HCT116 (cell line): ENCODE measurements at regions not wholly inside any gene's neighbourhood (a gene's known extent, or its start where the extent isn't known, plus 50 kb on each side); places are given as distances from the start of the nearest gene placed in this dataset.

Source experiments
- ATAC-seq: fragments of 200-7000 bp; cut with Tn5 transposase; 2 replicates; pipeline ENCODE4 v1.9.1; 2020; ENCODE audit warnings: mild to moderate bottlenecking, moderate library complexity
- BruUV-seq: library from RNA; stranded (reverse); fragments of 400-500 nt; replicated peaks from 2 replicates; lab custom pipeline; 2021; lab: Mats Ljungman, UMichigan
- CTCF ChIA-PET: fragments of 300-600 bp; sonication (Branson Sonifier 250); formaldehyde crosslinking; loops from one replicate; lab custom pipeline; 2021; ENCODE audit warnings: antibody characterized with exemption; lab: Charles Lee
- POLR2A ChIA-PET: fragments of 300-600, 350-600 bp; sonication (Branson Sonifier 250); formaldehyde crosslinking; loops from one replicate; lab custom pipeline; 2021; ENCODE audit warnings: antibody characterized with exemption; lab: Charles Lee
- RAD21 ChIA-PET, 2 experiments: fragments of 300-600 bp; sonication (Branson Sonifier 250); formaldehyde crosslinking; loops; one replicate each; lab custom pipeline; 2023; ENCODE audit warnings: low total read pairs in 2 of 2; ENCODE audit not compliant: uncharacterized antibody in 2 of 2, unreplicated experiment in 2 of 2, low non-redundant PET in 1 of 2; lab: Charles Lee
- DNase-seq: peaks from one replicate; pipeline ENCODE4 v3.0.0-alpha.2; 2010; ENCODE audit warnings: low read depth, low spot score
- H2AFZ ChIP-seq: fragments of 200-600 bp; shearing (Covaris generic), sonication (generic); 2 replicates; pipeline ENCODE4 v1.6.1; 2017; ENCODE audit warnings: low read depth, mixed run types, mixed read lengths, antibody characterized with exemption, low read length; ENCODE audit not compliant: poor library complexity, severe bottlenecking
- H3K27ac ChIP-seq: 2 replicates; pipeline ENCODE4 v1.5.1; 2012; ENCODE audit warnings: low read depth, low read length
- H3K27me3 ChIP-seq: fragments of 200-600 bp; sonication (generic); 2 replicates; pipeline ENCODE4 v1.6.1; 2016; ENCODE audit warnings: mixed run types, low read length, mixed read lengths; ENCODE audit not compliant: insufficient read depth
- H3K36me3 ChIP-seq, 2 experiments: fragments of 200-500 bp in 1 of 2; fragments of 200-600 bp in 1 of 2; sonication (Bioruptor generic) in 1 of 2; sonication (generic) in 1 of 2; 2 replicates each; pipeline versions ENCODE4 v1.5.1 to v1.6.1; 2014 to 2016; ENCODE audit warnings: low read length in 2 of 2, inconsistent platforms in 1 of 2, mixed read lengths in 1 of 2, mixed run types in 1 of 2; ENCODE audit not compliant: insufficient read depth in 2 of 2, control insufficient read depth in 1 of 2
- H3K4me1 ChIP-seq, 2 experiments: fragments of 200-600 bp in 1 of 2; sonication (generic) in 1 of 2; 2 replicates each; pipeline versions ENCODE4 v1.5.1 to v1.6.1; 2012 to 2017; ENCODE audit warnings: low read length in 2 of 2, inconsistent platforms in 1 of 2, mild to moderate bottlenecking in 1 of 2, mixed read lengths in 1 of 2, mixed run types in 1 of 2, moderate library complexity in 1 of 2; ENCODE audit not compliant: insufficient read depth in 2 of 2, control insufficient read depth in 1 of 2
- H3K4me2 ChIP-seq: fragments of 200-600 bp; sonication (generic); 2 replicates; pipeline ENCODE4 v1.6.1; 2017; ENCODE audit warnings: mixed run types, low read length, mixed read lengths
- H3K4me3 ChIP-seq, 2 experiments: fragments of 200-600 bp in 1 of 2; sonication (generic) in 1 of 2; replicated peaks in 1 of 2; 2 replicates each; pipeline ENCODE4 v1.5.1; 2011 to 2016; ENCODE audit warnings: low read length in 2 of 2, control low read depth in 1 of 2, low read depth in 1 of 2, mild to moderate bottlenecking in 1 of 2, mixed read lengths in 1 of 2, mixed run types in 1 of 2
- H3K79me2 ChIP-seq: fragments of 200-600 bp; sonication (generic); 2 replicates; pipeline ENCODE4 v1.6.1; 2017; ENCODE audit warnings: mild to moderate bottlenecking, mixed run types, low read length, moderate library complexity, mixed read lengths; ENCODE audit not compliant: insufficient read depth
- H3K9ac ChIP-seq: fragments of 200-600 bp; sonication (generic); 2 replicates; pipeline ENCODE4 v1.6.1; 2016; ENCODE audit warnings: low read length, mixed read lengths
- H3K9me2 ChIP-seq: fragments of 200-600 bp; sonication (generic), shearing (Covaris generic); 2 replicates; pipeline ENCODE4 v1.6.1; 2017; ENCODE audit warnings: mixed run types, mild to moderate bottlenecking, moderate library complexity; ENCODE audit not compliant: insufficient read depth
- H3K9me3 ChIP-seq, 2 experiments: fragments of 200-500 bp in 1 of 2; fragments of 200-600 bp in 1 of 2; sonication (Bioruptor generic) in 1 of 2; sonication (generic) in 1 of 2; 2 replicates each; pipeline ENCODE4 v1.6.1; 2014 to 2017; ENCODE audit warnings: low read length in 2 of 2, mixed read lengths in 2 of 2, inconsistent platforms in 1 of 2, low read depth in 1 of 2, mild to moderate bottlenecking in 1 of 2, mixed run types in 1 of 2, moderate library complexity in 1 of 2; ENCODE audit not compliant: control insufficient read depth in 1 of 2, insufficient read depth in 1 of 2
- H4K20me1 ChIP-seq: fragments of 200-600 bp; sonication (generic), shearing (Covaris generic); 2 replicates; pipeline ENCODE4 v1.6.1; 2017; ENCODE audit warnings: mixed run types, mild to moderate bottlenecking, moderate library complexity; ENCODE audit not compliant: insufficient read depth
- CBX3 ChIP-seq: IDR thresholded peaks from 2 replicates; pipeline ENCODE4 v1.6.1; 2012; ENCODE audit warnings: low read depth
- CEBPB ChIP-seq: IDR thresholded peaks from 2 replicates; pipeline ENCODE4 v1.6.1; 2012; ENCODE audit warnings: low read depth
- EGR1 ChIP-seq: IDR thresholded peaks from 2 replicates; pipeline ENCODE4 v1.6.1; 2012; ENCODE audit warnings: low read depth
- EZH2phosphoT487 ChIP-seq: fragments of 200-600 bp; IDR thresholded peaks from 2 replicates; pipeline ENCODE4 v1.6.1; 2018; ENCODE audit warnings: antibody characterized with exemption, borderline replicate concordance
- FOSL1 ChIP-seq: IDR thresholded peaks from 2 replicates; pipeline ENCODE4 v1.6.1; 2012; ENCODE audit warnings: low read depth
- POLR2A ChIP-seq: IDR thresholded peaks from 2 replicates; pipeline ENCODE4 v1.7.0; 2011; ENCODE audit warnings: borderline replicate concordance; ENCODE audit not compliant: insufficient read depth, insufficient read length; ENCODE audit errors: extremely low read depth
- SIN3A ChIP-seq: IDR thresholded peaks from 2 replicates; pipeline ENCODE4 v1.6.1; 2012; ENCODE audit warnings: low read depth
- TCF7L2 ChIP-seq: IDR thresholded peaks from 2 replicates; pipeline ENCODE4 v1.7.0; 2011; ENCODE audit warnings: borderline replicate concordance, inconsistent platforms; ENCODE audit not compliant: insufficient read depth, insufficient read length; ENCODE audit errors: extremely low read depth
- YY1 ChIP-seq: IDR thresholded peaks from 2 replicates; pipeline ENCODE4 v1.6.1; 2011; ENCODE audit warnings: low read length, low read depth, moderate library complexity, mild to moderate bottlenecking; ENCODE audit not compliant: insufficient replicate concordance; ENCODE audit errors: extremely low read depth
- ZFX ChIP-seq: fragments of 450-650 bp; IDR thresholded peaks from 2 replicates; pipeline ENCODE4 v1.6.1; 2017
- intact Hi-C: fragments of 100-400 bp; cut with micrococcal nuclease; formaldehyde crosslinking; loops from 2 replicates; pipeline ENCODE4 v1.10.0; 2022
- TF ChIP-seq, protein P1 (sequence below): IDR thresholded peaks from 2 replicates; pipeline ENCODE4 v1.6.1; 2011; ENCODE audit warnings: mild to moderate bottlenecking, low read length, moderate library complexity; ENCODE audit not compliant: insufficient replicate concordance; ENCODE audit errors: extremely low read depth
- TF ChIP-seq, protein P2 (sequence below): IDR thresholded peaks from 2 replicates; pipeline ENCODE4 v1.6.1; 2012; ENCODE audit warnings: low read depth
- TF ChIP-seq, protein P3 (sequence below), 3 experiments: fragments of 200-600 bp in 1 of 3; sonication (generic) in 1 of 3; IDR thresholded peaks in 2 of 3; conservative IDR thresholded peaks in 1 of 3; 2 replicates each; pipeline ENCODE4 v1.5.1; 2012 to 2017; ENCODE audit warnings: low read depth in 2 of 3, low read length in 2 of 3, antibody characterized with exemption in 1 of 3, borderline replicate concordance in 1 of 3, control low read depth in 1 of 3, mild to moderate bottlenecking in 1 of 3, mixed read lengths in 1 of 3, mixed run types in 1 of 3, moderate library complexity in 1 of 3; ENCODE audit not compliant: insufficient read depth in 1 of 3

DNA sequence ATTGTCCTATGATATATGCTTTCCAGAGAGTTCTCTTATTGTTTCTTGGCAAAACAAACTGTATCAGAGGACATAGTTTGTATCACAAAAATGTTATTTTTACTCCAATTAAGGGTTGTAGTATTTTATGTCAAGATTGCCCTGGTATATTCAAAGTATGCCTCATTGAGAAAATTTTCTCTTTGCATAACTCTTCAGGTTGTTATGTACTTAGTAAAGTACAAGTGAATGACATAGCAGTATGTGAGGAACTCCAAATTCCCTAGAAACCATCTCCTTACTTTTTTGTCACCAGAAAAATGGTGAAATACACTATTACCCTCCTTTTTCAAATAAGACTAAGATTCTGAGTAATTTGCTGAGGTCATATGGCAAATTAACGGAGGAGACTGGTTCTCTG lies 355.3 kb downstream of the NFIB start:
- no peak for DNase-seq
- BruUV-seq = no TSS peak
- TF ChIP-seq EGR1 (no peak), CEBPB (no peak), CBX3 (no peak), YY1 (no peak), FOSL1 (no peak), ZFX (no peak), SIN3A (no peak)
- TF ChIP-seq, protein P1, sequence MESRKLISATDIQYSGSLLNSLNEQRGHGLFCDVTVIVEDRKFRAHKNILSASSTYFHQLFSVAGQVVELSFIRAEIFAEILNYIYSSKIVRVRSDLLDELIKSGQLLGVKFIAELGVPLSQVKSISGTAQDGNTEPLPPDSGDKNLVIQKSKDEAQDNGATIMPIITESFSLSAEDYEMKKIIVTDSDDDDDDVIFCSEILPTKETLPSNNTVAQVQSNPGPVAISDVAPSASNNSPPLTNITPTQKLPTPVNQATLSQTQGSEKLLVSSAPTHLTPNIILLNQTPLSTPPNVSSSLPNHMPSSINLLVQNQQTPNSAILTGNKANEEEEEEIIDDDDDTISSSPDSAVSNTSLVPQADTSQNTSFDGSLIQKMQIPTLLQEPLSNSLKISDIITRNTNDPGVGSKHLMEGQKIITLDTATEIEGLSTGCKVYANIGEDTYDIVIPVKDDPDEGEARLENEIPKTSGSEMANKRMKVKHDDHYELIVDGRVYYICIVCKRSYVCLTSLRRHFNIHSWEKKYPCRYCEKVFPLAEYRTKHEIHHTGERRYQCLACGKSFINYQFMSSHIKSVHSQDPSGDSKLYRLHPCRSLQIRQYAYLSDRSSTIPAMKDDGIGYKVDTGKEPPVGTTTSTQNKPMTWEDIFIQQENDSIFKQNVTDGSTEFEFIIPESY = no peak
- TF ChIP-seq, all 23 proteins: peak for 0
- Histone ChIP-seq H3K4me3 (no peak overlapping the region), H3K4me2 (no peak overlapping the region), H3K4me1 (no peaks in the 10 kb centered on the region), H4K20me1 (no peaks in the 10 kb centered on the region), H3K9ac (no peak overlapping the region), H3K27me3 (0 out of 2 replicates have a peak, but pooled peaks cover 5% of the 10 kb centered on the region), H3K36me3 (no peaks in the 10 kb centered on the region), H3K79me2 (no peaks in the 10 kb centered on the region), H3K27ac (no peak overlapping the region), H3K9me3 (peaks cover 0 to 5% of the 10 kb centered on the region in 2 experiments; a peak in 1 of 4 replicates), H2AFZ (no peak overlapping the region), H3K9me2 (no peaks in the 10 kb centered on the region)
- ChIA-PET RAD21 (no interaction called here), POLR2A (no interaction called here), CTCF (no interaction called here)
- no peak for ATAC-seq
- intact Hi-C loops = no loop called here

DNA sequence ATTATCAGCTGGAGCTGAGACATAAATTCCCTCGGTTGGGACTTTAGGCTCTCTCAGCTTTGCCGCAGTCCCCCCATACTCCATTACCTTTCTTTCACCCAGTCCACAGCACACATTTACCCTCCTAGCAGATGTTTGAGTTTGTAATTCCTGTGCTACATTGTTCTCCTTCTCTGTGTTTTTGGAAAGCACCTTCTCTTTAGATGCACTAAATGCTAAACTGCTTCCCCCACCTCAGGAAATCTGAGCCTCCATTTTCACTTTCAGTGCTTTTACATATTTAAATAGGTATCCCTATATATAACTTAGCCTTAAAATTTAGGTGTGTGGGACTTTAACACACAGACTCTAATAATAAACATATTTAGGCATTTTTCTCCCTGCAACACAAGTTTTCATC lies 356.9 kb downstream of the NFIB start:
- ChIA-PET RAD21 (no interaction called here), POLR2A (no interaction called here), CTCF (no interaction called here)
- Histone ChIP-seq H3K27ac (no peak overlapping the region), H3K27me3 (0 out of 2 replicates have a peak, but pooled peaks cover 5% of the 10 kb centered on the region), H3K4me3 (no peak overlapping the region), H2AFZ (no peak overlapping the region), H4K20me1 (no peaks in the 10 kb centered on the region), H3K9ac (no peak overlapping the region), H3K4me1 (no peaks in the 10 kb centered on the region), H3K36me3 (no peaks in the 10 kb centered on the region), H3K9me3 (no peaks in the 10 kb centered on the region; a peak in 1 of 4 replicates), H3K4me2 (no peak overlapping the region), H3K79me2 (no peaks in the 10 kb centered on the region), H3K9me2 (no peaks in the 10 kb centered on the region)
- no TSS peak for BruUV-seq
- intact Hi-C loops = no loop called here
- ATAC-seq (no peak), DNase-seq (no peak)
- TF ChIP-seq, protein P2, sequence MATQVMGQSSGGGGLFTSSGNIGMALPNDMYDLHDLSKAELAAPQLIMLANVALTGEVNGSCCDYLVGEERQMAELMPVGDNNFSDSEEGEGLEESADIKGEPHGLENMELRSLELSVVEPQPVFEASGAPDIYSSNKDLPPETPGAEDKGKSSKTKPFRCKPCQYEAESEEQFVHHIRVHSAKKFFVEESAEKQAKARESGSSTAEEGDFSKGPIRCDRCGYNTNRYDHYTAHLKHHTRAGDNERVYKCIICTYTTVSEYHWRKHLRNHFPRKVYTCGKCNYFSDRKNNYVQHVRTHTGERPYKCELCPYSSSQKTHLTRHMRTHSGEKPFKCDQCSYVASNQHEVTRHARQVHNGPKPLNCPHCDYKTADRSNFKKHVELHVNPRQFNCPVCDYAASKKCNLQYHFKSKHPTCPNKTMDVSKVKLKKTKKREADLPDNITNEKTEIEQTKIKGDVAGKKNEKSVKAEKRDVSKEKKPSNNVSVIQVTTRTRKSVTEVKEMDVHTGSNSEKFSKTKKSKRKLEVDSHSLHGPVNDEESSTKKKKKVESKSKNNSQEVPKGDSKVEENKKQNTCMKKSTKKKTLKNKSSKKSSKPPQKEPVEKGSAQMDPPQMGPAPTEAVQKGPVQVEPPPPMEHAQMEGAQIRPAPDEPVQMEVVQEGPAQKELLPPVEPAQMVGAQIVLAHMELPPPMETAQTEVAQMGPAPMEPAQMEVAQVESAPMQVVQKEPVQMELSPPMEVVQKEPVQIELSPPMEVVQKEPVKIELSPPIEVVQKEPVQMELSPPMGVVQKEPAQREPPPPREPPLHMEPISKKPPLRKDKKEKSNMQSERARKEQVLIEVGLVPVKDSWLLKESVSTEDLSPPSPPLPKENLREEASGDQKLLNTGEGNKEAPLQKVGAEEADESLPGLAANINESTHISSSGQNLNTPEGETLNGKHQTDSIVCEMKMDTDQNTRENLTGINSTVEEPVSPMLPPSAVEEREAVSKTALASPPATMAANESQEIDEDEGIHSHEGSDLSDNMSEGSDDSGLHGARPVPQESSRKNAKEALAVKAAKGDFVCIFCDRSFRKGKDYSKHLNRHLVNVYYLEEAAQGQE = no peak
- TF ChIP-seq, protein P3, sequence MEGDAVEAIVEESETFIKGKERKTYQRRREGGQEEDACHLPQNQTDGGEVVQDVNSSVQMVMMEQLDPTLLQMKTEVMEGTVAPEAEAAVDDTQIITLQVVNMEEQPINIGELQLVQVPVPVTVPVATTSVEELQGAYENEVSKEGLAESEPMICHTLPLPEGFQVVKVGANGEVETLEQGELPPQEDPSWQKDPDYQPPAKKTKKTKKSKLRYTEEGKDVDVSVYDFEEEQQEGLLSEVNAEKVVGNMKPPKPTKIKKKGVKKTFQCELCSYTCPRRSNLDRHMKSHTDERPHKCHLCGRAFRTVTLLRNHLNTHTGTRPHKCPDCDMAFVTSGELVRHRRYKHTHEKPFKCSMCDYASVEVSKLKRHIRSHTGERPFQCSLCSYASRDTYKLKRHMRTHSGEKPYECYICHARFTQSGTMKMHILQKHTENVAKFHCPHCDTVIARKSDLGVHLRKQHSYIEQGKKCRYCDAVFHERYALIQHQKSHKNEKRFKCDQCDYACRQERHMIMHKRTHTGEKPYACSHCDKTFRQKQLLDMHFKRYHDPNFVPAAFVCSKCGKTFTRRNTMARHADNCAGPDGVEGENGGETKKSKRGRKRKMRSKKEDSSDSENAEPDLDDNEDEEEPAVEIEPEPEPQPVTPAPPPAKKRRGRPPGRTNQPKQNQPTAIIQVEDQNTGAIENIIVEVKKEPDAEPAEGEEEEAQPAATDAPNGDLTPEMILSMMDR (IDR thresholded peaks at IDR 0.05 in 2 of 3, conservative IDR thresholded peaks at IDR 0.05 in 1 of 3; ENCODE audit: borderline replicate concordance in 1 of 3, insufficient read depth in 1 of 3, low read depth in 2 of 3, low read length in 2 of 3) = no peak
- TF ChIP-seq EZH2phosphoT487 = no peak
- no peak for TF ChIP-seq POLR2A
- no peak for TF ChIP-seq TCF7L2
- no peak for TF ChIP-seq YY1
